ENCODE measurements at regions not wholly inside any gene's neighbourhood (a gene's known extent, or its start where the extent isn't known, plus 50 kb on each side); places are given as distances from the start of the nearest gene placed in this dataset.
"Not testable (repeated sequence)": the region's sequence is repeated elsewhere in the genome, so short reads cannot be mapped to it uniquely, and the experiment has no call there.

DNA sequence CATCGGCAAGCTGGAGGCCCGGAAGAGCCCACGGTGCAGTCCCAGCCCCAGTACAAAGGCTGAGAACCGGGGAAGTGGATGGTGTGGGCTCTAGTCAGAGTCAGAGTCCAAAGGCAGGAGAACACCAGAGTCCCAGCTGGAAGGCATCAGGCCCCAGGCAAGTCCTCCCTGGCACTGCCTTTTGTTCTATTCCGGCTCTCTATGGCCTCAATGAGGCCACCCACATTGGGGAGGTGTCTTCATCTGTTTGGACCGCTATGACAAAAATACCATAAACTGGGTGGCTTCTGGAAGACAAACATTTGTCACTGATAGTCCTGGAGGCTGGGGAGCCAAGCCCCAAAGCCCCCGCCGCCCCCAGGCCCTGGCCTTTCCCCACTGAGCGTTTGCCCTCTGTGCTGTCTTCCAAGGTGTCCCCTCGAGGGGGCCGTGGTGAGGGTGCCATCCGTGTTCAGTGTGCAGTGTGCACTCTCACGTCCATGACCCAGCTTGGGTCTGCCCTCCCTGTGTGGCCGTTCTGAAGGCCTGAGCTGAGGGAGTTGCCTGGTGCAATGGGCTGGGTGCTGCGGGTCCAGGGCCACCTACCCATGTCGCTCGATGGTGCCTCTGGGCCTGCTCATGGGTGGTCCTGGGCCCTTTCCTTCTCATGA is 99.1 kb upstream of the PPP1R26 start:
- TF ChIP-seq, protein P1, sequence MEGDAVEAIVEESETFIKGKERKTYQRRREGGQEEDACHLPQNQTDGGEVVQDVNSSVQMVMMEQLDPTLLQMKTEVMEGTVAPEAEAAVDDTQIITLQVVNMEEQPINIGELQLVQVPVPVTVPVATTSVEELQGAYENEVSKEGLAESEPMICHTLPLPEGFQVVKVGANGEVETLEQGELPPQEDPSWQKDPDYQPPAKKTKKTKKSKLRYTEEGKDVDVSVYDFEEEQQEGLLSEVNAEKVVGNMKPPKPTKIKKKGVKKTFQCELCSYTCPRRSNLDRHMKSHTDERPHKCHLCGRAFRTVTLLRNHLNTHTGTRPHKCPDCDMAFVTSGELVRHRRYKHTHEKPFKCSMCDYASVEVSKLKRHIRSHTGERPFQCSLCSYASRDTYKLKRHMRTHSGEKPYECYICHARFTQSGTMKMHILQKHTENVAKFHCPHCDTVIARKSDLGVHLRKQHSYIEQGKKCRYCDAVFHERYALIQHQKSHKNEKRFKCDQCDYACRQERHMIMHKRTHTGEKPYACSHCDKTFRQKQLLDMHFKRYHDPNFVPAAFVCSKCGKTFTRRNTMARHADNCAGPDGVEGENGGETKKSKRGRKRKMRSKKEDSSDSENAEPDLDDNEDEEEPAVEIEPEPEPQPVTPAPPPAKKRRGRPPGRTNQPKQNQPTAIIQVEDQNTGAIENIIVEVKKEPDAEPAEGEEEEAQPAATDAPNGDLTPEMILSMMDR (IDR thresholded peaks at IDR 0.05), result no peak
- no peak overlapping the region for H3K4me3 ChIP-seq
- DNase-seq (ENCODE audit: low spot score), result no peak
- no peak overlapping the region for H3K27ac ChIP-seq

DNA sequence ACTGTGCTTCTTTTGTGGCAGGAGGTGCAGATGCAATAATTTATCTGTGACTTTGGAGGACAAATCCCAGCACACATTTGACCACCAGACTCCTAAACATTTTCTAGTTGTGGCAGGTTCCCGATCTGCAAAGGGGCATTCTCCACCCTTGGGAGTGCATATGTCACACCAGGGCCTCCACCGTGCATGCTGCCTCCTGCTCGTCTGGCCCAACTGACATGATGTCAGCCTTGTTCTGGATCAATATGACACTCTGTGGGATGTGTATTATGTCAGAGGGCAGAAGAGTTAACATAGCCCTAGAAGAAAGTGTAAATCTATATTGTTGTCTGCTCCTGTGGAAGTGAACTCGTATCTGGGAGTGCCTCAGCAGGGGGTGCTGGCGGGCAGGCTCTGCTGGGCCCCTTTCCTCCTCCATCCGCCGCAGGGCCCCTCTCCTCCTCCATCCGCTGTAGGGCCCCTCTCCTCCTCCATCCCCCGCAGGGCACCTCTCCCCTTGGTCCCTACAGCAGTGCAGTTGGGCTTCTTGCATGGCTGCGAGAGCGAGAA is 97.7 kb upstream of the PPP1R26 start:
- no peak for DNase-seq (ENCODE audit: low spot score)

DNA sequence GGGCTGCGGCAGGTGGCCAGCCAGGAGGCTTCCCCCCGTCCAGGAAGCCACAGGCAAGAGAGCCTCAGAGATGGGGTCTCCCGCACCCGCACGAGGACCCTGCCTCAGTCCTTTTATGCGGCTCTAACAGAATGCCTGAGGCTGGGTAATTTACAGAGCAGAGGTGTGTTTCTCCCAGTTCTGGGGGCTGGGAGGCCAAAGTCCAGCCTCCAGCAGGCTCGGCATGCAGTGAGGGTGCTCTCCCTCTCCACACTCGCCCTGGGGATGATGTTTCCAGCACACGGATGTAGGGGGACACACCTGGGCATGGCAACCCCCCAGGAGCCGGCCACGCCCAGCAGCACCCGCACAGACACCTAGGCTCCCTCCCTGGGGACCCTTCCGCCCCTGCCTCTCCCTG is 95.4 kb upstream of the PPP1R26 start:
- Histone ChIP-seq H3K4me3 (no peak overlapping the region), H3K27ac (no peak overlapping the region)
- TF ChIP-seq, protein P1 (IDR thresholded peaks at IDR 0.05), result no peak
- no peak for DNase-seq (ENCODE audit: low spot score)

More for the DNA sequence above, 97.7 kb upstream of the PPP1R26 start:
- TF ChIP-seq, protein P1 (IDR thresholded peaks at IDR 0.05), result no peak
- no peak overlapping the region for H3K4me3 ChIP-seq
- no peak overlapping the region for H3K27ac ChIP-seq

DNA sequence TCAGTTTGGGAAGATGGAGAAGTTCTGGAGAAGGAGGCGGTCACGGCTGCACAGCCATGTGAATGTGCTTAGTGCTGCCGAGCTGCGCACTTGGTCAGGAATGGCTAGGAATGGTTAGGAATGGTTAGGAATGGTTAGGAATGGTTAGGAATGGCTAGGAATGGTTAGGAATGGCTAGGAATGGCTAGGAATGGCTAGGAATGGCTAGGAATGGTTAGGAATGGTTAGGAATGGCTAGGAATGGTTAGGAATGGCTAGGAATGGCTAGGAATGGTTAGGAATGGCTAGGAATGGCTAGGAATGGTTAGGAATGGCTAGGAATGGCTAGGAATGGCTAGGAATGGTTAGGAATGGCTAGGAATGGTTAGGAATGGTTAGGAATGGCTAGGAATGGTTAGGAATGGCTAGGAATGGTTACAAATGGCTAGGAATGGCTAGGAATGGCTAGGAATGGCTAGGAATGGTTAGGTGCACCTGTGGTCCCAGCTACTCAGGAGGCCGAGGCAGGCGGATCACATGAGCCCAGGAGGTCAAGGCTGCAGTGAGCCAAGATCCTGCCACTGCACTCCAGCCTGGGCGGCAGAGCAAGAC is 94.7 kb upstream of the PPP1R26 start:
- not testable (repeated sequence) for DNase-seq (ENCODE audit: low spot score); H3K27ac ChIP-seq; H3K4me3 ChIP-seq

DNA sequence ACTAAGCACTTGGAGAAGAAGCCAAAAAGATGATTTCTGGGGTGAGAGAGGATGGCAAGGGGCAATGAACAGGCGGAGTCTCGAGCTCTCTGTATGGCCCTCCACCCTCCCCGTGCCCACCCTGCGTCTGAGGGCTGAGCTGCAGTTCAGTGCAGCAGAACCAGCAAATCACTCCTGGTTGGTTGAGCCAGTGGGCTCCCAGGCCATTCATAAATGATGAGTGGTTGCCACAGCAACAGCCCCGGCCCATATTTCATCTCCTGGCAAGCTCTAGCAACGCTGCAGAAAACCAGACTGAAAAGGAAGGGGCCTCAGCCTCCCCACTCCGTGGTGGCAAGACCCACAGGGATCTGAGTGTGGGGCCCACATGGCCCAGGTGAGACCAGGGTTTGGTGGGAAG is 93.8 kb upstream of the PPP1R26 start:
- Histone ChIP-seq H3K4me3 (no peak overlapping the region), H3K27ac (no peak overlapping the region)
- TF ChIP-seq, protein P1 (IDR thresholded peaks at IDR 0.05), result no peak
- no peak for DNase-seq (ENCODE audit: low spot score)

DNA sequence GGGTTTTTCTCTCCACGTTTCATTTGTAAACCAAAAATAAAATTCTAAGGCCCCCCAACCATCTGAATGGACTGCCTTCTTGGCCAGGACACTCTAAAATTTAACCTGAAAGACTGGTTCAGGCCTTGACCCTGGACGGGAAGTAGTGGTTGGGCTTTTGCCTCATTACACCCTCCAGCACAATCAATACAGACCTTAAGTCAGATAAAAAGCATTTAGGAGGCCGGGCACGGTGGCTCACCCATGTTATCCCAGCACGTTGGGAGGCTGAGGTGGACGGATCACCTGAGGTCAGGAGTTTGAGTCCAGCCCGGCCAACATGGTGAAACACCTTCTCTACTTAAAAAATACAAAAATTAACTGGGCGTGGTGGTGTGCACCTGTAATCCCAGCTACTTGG is 91.6 kb upstream of the PPP1R26 start:
- no peak overlapping the region for H3K27ac ChIP-seq
- no peak overlapping the region for H3K4me3 ChIP-seq
- no peak for DNase-seq (ENCODE audit: low spot score)
- TF ChIP-seq, protein P1 (IDR thresholded peaks at IDR 0.05), result no peak

DNA sequence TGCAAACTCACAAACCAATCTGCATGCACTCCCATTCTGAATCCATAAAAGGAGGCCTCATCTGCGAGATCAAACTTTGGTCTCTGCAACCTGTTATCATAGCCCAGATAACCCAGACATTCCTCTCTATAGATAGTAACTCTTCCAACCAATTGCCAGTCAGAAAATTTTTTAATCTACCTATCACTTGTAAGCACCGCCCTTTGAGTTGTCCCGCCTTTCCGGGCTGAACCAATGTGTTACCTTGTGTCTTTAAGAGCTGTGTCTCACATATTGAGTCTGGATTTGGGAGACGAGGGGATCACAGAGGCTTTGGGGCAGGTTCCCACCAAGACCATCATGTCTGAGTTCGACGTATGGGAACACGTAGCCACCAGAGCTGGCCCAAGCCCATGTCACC is 91.1 kb upstream of the PPP1R26 start:
- no peak for DNase-seq (ENCODE audit: low spot score)
- Histone ChIP-seq H3K4me3 (no peak overlapping the region), H3K27ac (no peak overlapping the region)
- TF ChIP-seq, protein P1 (IDR thresholded peaks at IDR 0.05), result no peak

Measured in coronary artery (tissue), 2 donors.